ENCODE measurements at regions not wholly inside any gene's neighbourhood (a gene's known extent, or its start where the extent isn't known, plus 50 kb on each side); places are given as distances from the start of the nearest gene placed in this dataset.
A peak's percentile ranks its signal among the peaks of the same experiment; 100 is the strongest.

DNA sequence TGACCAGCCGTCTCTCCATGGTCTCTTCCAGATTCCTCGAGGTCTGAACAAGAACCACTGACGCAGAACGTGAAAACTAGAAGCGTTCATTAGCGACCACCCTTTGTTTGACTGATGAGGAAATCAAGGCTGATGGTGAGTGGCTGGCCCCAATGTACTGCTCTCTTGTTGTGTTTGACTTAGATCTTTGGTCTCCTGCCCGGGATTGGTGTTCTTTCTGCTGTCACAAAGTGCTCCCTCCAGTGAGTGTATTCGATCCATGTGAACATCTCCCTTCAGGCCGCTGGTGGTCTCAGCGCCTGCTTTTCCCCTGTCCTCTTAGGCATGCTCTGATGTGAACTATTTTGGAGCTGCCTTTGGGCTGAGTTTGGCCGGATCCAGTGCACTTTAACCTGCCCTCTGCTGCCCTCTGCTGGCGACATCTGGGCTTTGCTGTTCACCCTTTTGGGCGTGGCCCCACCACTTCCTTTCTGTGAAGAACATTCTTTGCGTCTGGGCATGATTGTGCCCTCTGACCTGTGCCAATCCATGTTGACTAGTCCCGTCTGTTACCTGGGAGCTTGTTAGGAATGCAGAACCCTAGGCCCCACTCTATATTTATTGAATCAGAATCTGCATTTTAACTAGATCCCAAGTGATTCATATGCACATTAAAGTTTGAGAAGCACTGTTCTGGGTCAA lies 279.1 kb downstream of the TTC6 start (continued):
- TF ChIP-seq, protein P1, sequence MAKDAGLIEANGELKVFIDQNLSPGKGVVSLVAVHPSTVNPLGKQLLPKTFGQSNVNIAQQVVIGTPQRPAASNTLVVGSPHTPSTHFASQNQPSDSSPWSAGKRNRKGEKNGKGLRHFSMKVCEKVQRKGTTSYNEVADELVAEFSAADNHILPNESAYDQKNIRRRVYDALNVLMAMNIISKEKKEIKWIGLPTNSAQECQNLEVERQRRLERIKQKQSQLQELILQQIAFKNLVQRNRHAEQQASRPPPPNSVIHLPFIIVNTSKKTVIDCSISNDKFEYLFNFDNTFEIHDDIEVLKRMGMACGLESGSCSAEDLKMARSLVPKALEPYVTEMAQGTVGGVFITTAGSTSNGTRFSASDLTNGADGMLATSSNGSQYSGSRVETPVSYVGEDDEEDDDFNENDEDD (CRISPR knock-in tag; IDR thresholded peaks at IDR 0.05; ENCODE audit: borderline replicate concordance): peak; percentile 40; the same call in 1 of the 2 replicates
- no peak; the same call in 1 of the 2 replicates for TF ChIP-seq NFATC3 (CRISPR knock-in tag; IDR thresholded peaks at IDR 0.05)
- TF ChIP-seq HBP1 (CRISPR knock-in tag; IDR thresholded peaks at IDR 0.05; ENCODE audit: low read depth): no peak
- no peak for TF ChIP-seq TP53 (CRISPR knock-in tag; conservative IDR thresholded peaks at IDR 0.05)
- no peak for TF ChIP-seq NFYC (CRISPR knock-in tag; IDR thresholded peaks at IDR 0.05)
- TF ChIP-seq, protein P2, sequence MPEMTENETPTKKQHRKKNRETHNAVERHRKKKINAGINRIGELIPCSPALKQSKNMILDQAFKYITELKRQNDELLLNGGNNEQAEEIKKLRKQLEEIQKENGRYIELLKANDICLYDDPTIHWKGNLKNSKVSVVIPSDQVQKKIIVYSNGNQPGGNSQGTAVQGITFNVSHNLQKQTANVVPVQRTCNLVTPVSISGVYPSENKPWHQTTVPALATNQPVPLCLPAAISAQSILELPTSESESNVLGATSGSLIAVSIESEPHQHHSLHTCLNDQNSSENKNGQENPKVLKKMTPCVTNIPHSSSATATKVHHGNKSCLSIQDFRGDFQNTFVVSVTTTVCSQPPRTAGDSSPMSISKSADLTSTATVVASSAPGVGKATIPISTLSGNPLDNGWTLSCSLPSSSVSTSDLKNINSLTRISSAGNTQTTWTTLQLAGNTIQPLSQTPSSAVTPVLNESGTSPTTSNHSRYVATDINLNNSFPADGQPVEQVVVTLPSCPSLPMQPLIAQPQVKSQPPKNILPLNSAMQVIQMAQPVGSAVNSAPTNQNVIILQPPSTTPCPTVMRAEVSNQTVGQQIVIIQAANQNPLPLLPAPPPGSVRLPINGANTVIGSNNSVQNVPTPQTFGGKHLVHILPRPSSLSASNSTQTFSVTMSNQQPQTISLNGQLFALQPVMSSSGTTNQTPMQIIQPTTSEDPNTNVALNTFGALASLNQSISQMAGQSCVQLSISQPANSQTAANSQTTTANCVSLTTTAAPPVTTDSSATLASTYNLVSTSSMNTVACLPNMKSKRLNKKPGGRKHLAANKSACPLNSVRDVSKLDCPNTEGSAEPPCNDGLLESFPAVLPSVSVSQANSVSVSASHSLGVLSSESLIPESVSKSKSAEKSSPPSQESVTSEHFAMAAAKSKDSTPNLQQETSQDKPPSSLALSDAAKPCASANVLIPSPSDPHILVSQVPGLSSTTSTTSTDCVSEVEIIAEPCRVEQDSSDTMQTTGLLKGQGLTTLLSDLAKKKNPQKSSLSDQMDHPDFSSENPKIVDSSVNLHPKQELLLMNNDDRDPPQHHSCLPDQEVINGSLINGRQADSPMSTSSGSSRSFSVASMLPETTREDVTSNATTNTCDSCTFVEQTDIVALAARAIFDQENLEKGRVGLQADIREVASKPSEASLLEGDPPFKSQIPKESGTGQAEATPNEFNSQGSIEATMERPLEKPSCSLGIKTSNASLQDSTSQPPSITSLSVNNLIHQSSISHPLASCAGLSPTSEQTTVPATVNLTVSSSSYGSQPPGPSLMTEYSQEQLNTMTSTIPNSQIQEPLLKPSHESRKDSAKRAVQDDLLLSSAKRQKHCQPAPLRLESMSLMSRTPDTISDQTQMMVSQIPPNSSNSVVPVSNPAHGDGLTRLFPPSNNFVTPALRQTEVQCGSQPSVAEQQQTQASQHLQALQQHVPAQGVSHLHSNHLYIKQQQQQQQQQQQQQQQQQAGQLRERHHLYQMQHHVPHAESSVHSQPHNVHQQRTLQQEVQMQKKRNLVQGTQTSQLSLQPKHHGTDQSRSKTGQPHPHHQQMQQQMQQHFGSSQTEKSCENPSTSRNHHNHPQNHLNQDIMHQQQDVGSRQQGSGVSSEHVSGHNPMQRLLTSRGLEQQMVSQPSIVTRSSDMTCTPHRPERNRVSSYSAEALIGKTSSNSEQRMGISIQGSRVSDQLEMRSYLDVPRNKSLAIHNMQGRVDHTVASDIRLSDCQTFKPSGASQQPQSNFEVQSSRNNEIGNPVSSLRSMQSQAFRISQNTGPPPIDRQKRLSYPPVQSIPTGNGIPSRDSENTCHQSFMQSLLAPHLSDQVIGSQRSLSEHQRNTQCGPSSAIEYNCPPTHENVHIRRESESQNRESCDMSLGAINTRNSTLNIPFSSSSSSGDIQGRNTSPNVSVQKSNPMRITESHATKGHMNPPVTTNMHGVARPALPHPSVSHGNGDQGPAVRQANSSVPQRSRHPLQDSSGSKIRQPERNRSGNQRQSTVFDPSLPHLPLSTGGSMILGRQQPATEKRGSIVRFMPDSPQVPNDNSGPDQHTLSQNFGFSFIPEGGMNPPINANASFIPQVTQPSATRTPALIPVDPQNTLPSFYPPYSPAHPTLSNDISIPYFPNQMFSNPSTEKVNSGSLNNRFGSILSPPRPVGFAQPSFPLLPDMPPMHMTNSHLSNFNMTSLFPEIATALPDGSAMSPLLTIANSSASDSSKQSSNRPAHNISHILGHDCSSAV (CRISPR knock-in tag; IDR thresholded peaks at IDR 0.05; ENCODE audit: borderline replicate concordance): no peak
- peak; percentile 59; the same call in 1 of the 2 replicates for TF ChIP-seq PHF8 (CRISPR knock-in tag; IDR thresholded peaks at IDR 0.05)
- TF ChIP-seq ZNF777 (CRISPR knock-in tag; IDR thresholded peaks at IDR 0.05): no peak; the same call in 1 of the 2 replicates
- TF ChIP-seq ZNF570 (CRISPR knock-in tag; IDR thresholded peaks at IDR 0.05; ENCODE audit: borderline replicate concordance): no peak
- no peak for TF ChIP-seq ZNF768 (CRISPR knock-in tag; IDR thresholded peaks at IDR 0.05)
- TF ChIP-seq TEF (CRISPR knock-in tag; IDR thresholded peaks at IDR 0.05): no peak
- TF ChIP-seq, protein P3, sequence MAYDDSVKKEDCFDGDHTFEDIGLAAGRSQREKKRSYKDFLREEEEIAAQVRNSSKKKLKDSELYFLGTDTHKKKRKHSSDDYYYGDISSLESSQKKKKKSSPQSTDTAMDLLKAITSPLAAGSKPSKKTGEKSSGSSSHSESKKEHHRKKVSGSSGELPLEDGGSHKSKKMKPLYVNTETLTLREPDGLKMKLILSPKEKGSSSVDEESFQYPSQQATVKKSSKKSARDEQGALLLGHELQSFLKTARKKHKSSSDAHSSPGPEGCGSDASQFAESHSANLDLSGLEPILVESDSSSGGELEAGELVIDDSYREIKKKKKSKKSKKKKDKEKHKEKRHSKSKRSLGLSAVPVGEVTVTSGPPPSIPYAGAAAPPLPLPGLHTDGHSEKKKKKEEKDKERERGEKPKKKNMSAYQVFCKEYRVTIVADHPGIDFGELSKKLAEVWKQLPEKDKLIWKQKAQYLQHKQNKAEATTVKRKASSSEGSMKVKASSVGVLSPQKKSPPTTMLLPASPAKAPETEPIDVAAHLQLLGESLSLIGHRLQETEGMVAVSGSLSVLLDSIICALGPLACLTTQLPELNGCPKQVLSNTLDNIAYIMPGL (CRISPR knock-in tag; IDR thresholded peaks at IDR 0.05; ENCODE audit: borderline replicate concordance in 1 of 2, low read depth in 1 of 2): peak; percentile 95 to 96
- TF ChIP-seq THAP11 (CRISPR knock-in tag; IDR thresholded peaks at IDR 0.05): peak; percentile 81
- no peak for TF ChIP-seq RFX5 (IDR thresholded peaks at IDR 0.05; ENCODE audit: low read depth, low read length)
- TF ChIP-seq ZNF780A (CRISPR knock-in tag; IDR thresholded peaks at IDR 0.05): 0 out of 2 replicates have a peak, but pooled peaks have one; percentile 33
- TF ChIP-seq SRF (IDR thresholded peaks at IDR 0.05; ENCODE audit: low read depth, low read length): no peak
